ENCODE measurements at regions not wholly inside any gene's neighbourhood (a gene's known extent, or its start where the extent isn't known, plus 50 kb on each side); places are given as distances from the start of the nearest gene placed in this dataset.

- dilution Hi-C loops (cut with MboI; ENCODE audit: extremely low pct_ligation_motif_present, low sequenced_read_pairs): no loop called here
- Histone ChIP-seq H3K9me1 (ENCODE audit: control insufficient read depth, extremely low read depth, insufficient read depth, low read length) (no peaks in the 10 kb centered on the region), H3K79me2 (ENCODE audit: control insufficient read depth, insufficient read depth, low read length) (no peaks in the 10 kb centered on the region), H3K4me1 (ENCODE audit: control insufficient read depth, extremely low read depth, insufficient read depth, low read length) (peaks cover 12% of the 10 kb centered on the region), H3K4me3 (ENCODE audit: control insufficient read depth in 2 of 3, extremely low read depth in 1 of 3, insufficient read depth in 2 of 3, low read depth in 1 of 3, low read length in 3 of 3) (peak overlapping the region in 1 of 3 experiments; percentile 18), H4K20me1 (ENCODE audit: control insufficient read depth, extremely low read depth, insufficient read depth, low read length) (no peaks in the 10 kb centered on the region), H3K27ac (ENCODE audit: control insufficient read depth, insufficient read depth, low read length) (no peak overlapping the region), H3K9ac (ENCODE audit: control insufficient read depth, extremely low read depth, insufficient read depth, low read length) (no peak overlapping the region), H3K27me3 (ENCODE audit: control insufficient read depth, extremely low read depth, insufficient read depth, low read length) (no peaks in the 10 kb centered on the region), H3K9me3 (ENCODE audit: control insufficient read depth, low read depth, low read length) (no peaks in the 10 kb centered on the region), H3K4me2 (ENCODE audit: control insufficient read depth, extremely low read depth, insufficient read depth, low read depth, low read length) (peak overlapping the region; percentile 56), H3K36me3 (ENCODE audit: control insufficient read depth in 2 of 2, extremely low read depth in 1 of 2, insufficient read depth in 2 of 2, low read length in 2 of 2) (no peaks in the 10 kb centered on the region), H2AFZ (ENCODE audit: control insufficient read depth, low read length) (no peak overlapping the region)
- TF ChIP-seq CTCF (optimal IDR thresholded peaks at IDR 0.05 in 1 of 3, IDR thresholded peaks at IDR 0.05 in 1 of 3, conservative IDR thresholded peaks at IDR 0.05 in 1 of 3; ENCODE audit: extremely low read depth in 1 of 3, insufficient read depth in 2 of 3, low read length in 3 of 3) (no peak), EZH2 (IDR thresholded peaks at IDR 0.05; ENCODE audit: low read length) (no peak)
- FAIRE-seq: peak; percentile 99
- peak; percentile 21 for DNase-seq (ENCODE audit: low read depth, low spot score)
Measured at GRCh38 chr15:91790836-91791235, 62.7 kb upstream of the SLCO3A1 start.

- Histone ChIP-seq H3K4me1 (ENCODE audit: control insufficient read depth, extremely low read depth, insufficient read depth, low read length) (peaks cover 12% of the 10 kb centered on the region), H3K27me3 (ENCODE audit: control insufficient read depth, extremely low read depth, insufficient read depth, low read length) (no peaks in the 10 kb centered on the region), H3K9me1 (ENCODE audit: control insufficient read depth, extremely low read depth, insufficient read depth, low read length) (no peaks in the 10 kb centered on the region), H2AFZ (ENCODE audit: control insufficient read depth, low read length) (no peak overlapping the region), H4K20me1 (ENCODE audit: control insufficient read depth, extremely low read depth, insufficient read depth, low read length) (no peaks in the 10 kb centered on the region), H3K36me3 (ENCODE audit: control insufficient read depth in 2 of 2, extremely low read depth in 1 of 2, insufficient read depth in 2 of 2, low read length in 2 of 2) (no peaks in the 10 kb centered on the region), H3K9ac (ENCODE audit: control insufficient read depth, extremely low read depth, insufficient read depth, low read length) (no peak overlapping the region), H3K9me3 (ENCODE audit: control insufficient read depth, low read depth, low read length) (no peaks in the 10 kb centered on the region), H3K4me3 (ENCODE audit: control insufficient read depth in 2 of 3, extremely low read depth in 1 of 3, insufficient read depth in 2 of 3, low read depth in 1 of 3, low read length in 3 of 3) (no peak overlapping the region), H3K79me2 (ENCODE audit: control insufficient read depth, insufficient read depth, low read length) (no peaks in the 10 kb centered on the region), H3K4me2 (ENCODE audit: control insufficient read depth, extremely low read depth, insufficient read depth, low read depth, low read length) (no peak overlapping the region), H3K27ac (ENCODE audit: control insufficient read depth, insufficient read depth, low read length) (no peak overlapping the region)
- no peak for FAIRE-seq
- TF ChIP-seq EZH2 (IDR thresholded peaks at IDR 0.05; ENCODE audit: low read length): no peak
- TF ChIP-seq CTCF (optimal IDR thresholded peaks at IDR 0.05 in 1 of 3, IDR thresholded peaks at IDR 0.05 in 1 of 3, conservative IDR thresholded peaks at IDR 0.05 in 1 of 3; ENCODE audit: extremely low read depth in 1 of 3, insufficient read depth in 2 of 3, low read length in 3 of 3): no peak
- dilution Hi-C loops (cut with MboI; ENCODE audit: extremely low pct_ligation_motif_present, low sequenced_read_pairs): no loop called here
- no peak for DNase-seq (ENCODE audit: low read depth, low spot score)
Measured at GRCh38 chr15:91793771-91794170, 59.7 kb upstream of the SLCO3A1 start.

Data from keratinocyte (primary cell).